GM04503 (cell line): ENCODE measurements at regions not wholly inside any gene's neighbourhood (a gene's known extent, or its start where the extent isn't known, plus 50 kb on each side); places are given as distances from the start of the nearest gene placed in this dataset.
"Not testable (repeated sequence)": the region's sequence is repeated elsewhere in the genome, so short reads cannot be mapped to it uniquely, and the experiment has no call there.

Experiments used
- DNase-seq: peaks from one replicate; pipeline ENCODE4 v3.0.0-alpha.2; 2012; ENCODE audit warnings: low read depth

GRCh38 chr4:183816077-183816476 is 89.0 kb upstream of the STOX2 start:
- DNase-seq, result no peak

GRCh38 chr4:183816882-183817509 is 88.1 kb upstream of the STOX2 start:
- no peak for DNase-seq

GRCh38 chr4:183818591-183818990 is 86.5 kb upstream of the STOX2 start:
- DNase-seq, result not testable (repeated sequence)

GRCh38 chr4:183821076-183821853 is 83.8 kb upstream of the STOX2 start:
- DNase-seq, result no peak

GRCh38 chr4:183823434-183823833 is 81.7 kb upstream of the STOX2 start:
- peak; percentile 39 for DNase-seq

GRCh38 chr4:183825346-183825745 is 79.8 kb upstream of the STOX2 start:
- DNase-seq, result no peak

GRCh38 chr4:183826461-183826860 is 78.6 kb upstream of the STOX2 start:
- no peak for DNase-seq

GRCh38 chr4:183828125-183828524 is 77.0 kb upstream of the STOX2 start:
- DNase-seq, result no peak

- no peak for DNase-seq
These were observed 76.3 kb upstream of the STOX2 start for GRCh38 chr4:183828839-183829238.

- DNase-seq, result no peak
These were observed 74.6 kb upstream of the STOX2 start for GRCh38 chr4:183830438-183830985.

GRCh38 chr4:183831026-183831446 is 74.1 kb upstream of the STOX2 start:
- no peak for DNase-seq

- DNase-seq, result no peak
These were observed 73.4 kb upstream of the STOX2 start for GRCh38 chr4:183831683-183832082.

- DNase-seq, result no peak
These were observed 72.2 kb upstream of the STOX2 start for GRCh38 chr4:183832776-183833450.

- no peak for DNase-seq
These were observed 70.9 kb upstream of the STOX2 start for GRCh38 chr4:183834252-183834651.

- no peak for DNase-seq
These were observed 67.9 kb upstream of the STOX2 start for GRCh38 chr4:183837222-183837621.

- DNase-seq, result no peak
These were observed 66.0 kb upstream of the STOX2 start for GRCh38 chr4:183838987-183839712.

- DNase-seq, result peak; percentile 12
These were observed 64.8 kb upstream of the STOX2 start for GRCh38 chr4:183840311-183840710.

- no peak for DNase-seq
These were observed 64.1 kb upstream of the STOX2 start for GRCh38 chr4:183841001-183841400.

- no peak for DNase-seq
These were observed 63.0 kb upstream of the STOX2 start for GRCh38 chr4:183842129-183842528.

GRCh38 chr4:183843248-183843671 is 61.8 kb upstream of the STOX2 start:
- DNase-seq, result no peak

GRCh38 chr4:183846951-183847350 is 58.2 kb upstream of the STOX2 start:
- no peak for DNase-seq

GRCh38 chr4:183848805-183849204 is 56.3 kb upstream of the STOX2 start:
- no peak for DNase-seq
